Endodermal cell (in vitro differentiated cells): ENCODE measurements at regions not wholly inside any gene's neighbourhood (a gene's known extent, or its start where the extent isn't known, plus 50 kb on each side); places are given as distances from the start of the nearest gene placed in this dataset.

Source experiments
- DNase-seq: peaks from one replicate; pipeline ENCODE4 v3.0.0-alpha.2; 2017
- H3K27ac ChIP-seq: 2 replicates; pipeline ENCODE4 v1.5.1; 2013; ENCODE audit warnings: mild to moderate bottlenecking, low read depth, low read length, moderate library complexity
- H3K27me3 ChIP-seq: 2 replicates; pipeline ENCODE4 v1.6.1; 2013; ENCODE audit warnings: mild to moderate bottlenecking, low read length, moderate library complexity; ENCODE audit not compliant: insufficient read depth, control insufficient read depth, poor library complexity, severe bottlenecking
- H3K36me3 ChIP-seq: 2 replicates; pipeline ENCODE4 v1.7.0; 2013; ENCODE audit warnings: mild to moderate bottlenecking, low read length, moderate library complexity; ENCODE audit not compliant: control insufficient read depth, insufficient read depth
- H3K4me1 ChIP-seq: one replicate; pipeline ENCODE4 v1.7.0; 2013; ENCODE audit warnings: low read length; ENCODE audit not compliant: control insufficient read depth, insufficient read depth
- H3K4me3 ChIP-seq: 2 replicates; pipeline ENCODE4 v1.5.1; 2013; ENCODE audit warnings: mild to moderate bottlenecking, low read length, moderate library complexity
- H3K9ac ChIP-seq: 2 replicates; pipeline ENCODE4 v1.6.1; 2013; ENCODE audit warnings: mild to moderate bottlenecking, low read length, moderate library complexity; ENCODE audit not compliant: poor library complexity, severe bottlenecking; ENCODE audit errors: extremely low read depth
- H3K9me3 ChIP-seq: 2 replicates; pipeline ENCODE4 v1.6.1; 2013; ENCODE audit warnings: mild to moderate bottlenecking, low read length, moderate library complexity; ENCODE audit not compliant: control insufficient read depth
- H3K27ac Mint-ChIP-seq: 2 replicates; pipeline ENCODE4 v1.8.0; 2020; ENCODE audit warnings: mixed read lengths
- H3K27me3 Mint-ChIP-seq: 2 replicates; pipeline ENCODE4 v1.8.0; 2021; ENCODE audit warnings: mild to moderate bottlenecking, mixed read lengths; ENCODE audit not compliant: insufficient read depth
- H3K36me3 Mint-ChIP-seq: 2 replicates; pipeline ENCODE4 v1.8.0; 2020; ENCODE audit warnings: low read depth, mixed read lengths
- H3K4me1 Mint-ChIP-seq: 2 replicates; pipeline ENCODE4 v1.8.0; 2020; ENCODE audit warnings: mixed read lengths
- H3K4me3 Mint-ChIP-seq: 2 replicates; pipeline ENCODE4 v1.8.0; 2020; ENCODE audit warnings: mild to moderate bottlenecking, moderate library complexity, mixed read lengths
- H3K9me3 Mint-ChIP-seq: 2 replicates; pipeline ENCODE4 v1.8.0; 2020; ENCODE audit warnings: mild to moderate bottlenecking, mixed read lengths
- WGBS, 2 experiments: methylation state at CpG; one replicate each; pipeline versions ENCODE4 v1.1.5 to v1.1.7; 2013; ENCODE audit warnings: missing lambda C conversion rate in 2 of 2, mixed read lengths in 1 of 2; ENCODE audit not compliant: insufficient coverage in 1 of 2, insufficient read length in 1 of 2; 5-methylcytosine and 5-hydroxymethylcytosine counted together
- TF ChIP-seq, protein P1 (sequence below): fragments of 200-600 bp; sonication (generic); conservative IDR thresholded peaks from 2 replicates; pipeline ENCODE4 v1.5.0; 2021; ENCODE audit warnings: antibody characterized with exemption, mild to moderate bottlenecking

GRCh38 chr1:38213646-38214434 is 167.2 kb upstream of the POU3F1 start:
- 88 to 97% methylated on average over 12 to 34 of the region's 34 CpGs for WGBS, 2 experiments
- Histone ChIP-seq H3K4me1 (no peaks in the 10 kb centered on the region), H3K27ac (peak overlapping the region; percentile 49), H3K9ac (no peak overlapping the region), H3K36me3 (no peaks in the 10 kb centered on the region), H3K4me3 (no peak overlapping the region), H3K9me3 (no peaks in the 10 kb centered on the region), H3K27me3 (peaks cover 11% of the 10 kb centered on the region)
- no peaks in the 10 kb centered on the region for H3K36me3 Mint-ChIP-seq
- no peaks in the 10 kb centered on the region for H3K9me3 Mint-ChIP-seq
- TF ChIP-seq, protein P1, sequence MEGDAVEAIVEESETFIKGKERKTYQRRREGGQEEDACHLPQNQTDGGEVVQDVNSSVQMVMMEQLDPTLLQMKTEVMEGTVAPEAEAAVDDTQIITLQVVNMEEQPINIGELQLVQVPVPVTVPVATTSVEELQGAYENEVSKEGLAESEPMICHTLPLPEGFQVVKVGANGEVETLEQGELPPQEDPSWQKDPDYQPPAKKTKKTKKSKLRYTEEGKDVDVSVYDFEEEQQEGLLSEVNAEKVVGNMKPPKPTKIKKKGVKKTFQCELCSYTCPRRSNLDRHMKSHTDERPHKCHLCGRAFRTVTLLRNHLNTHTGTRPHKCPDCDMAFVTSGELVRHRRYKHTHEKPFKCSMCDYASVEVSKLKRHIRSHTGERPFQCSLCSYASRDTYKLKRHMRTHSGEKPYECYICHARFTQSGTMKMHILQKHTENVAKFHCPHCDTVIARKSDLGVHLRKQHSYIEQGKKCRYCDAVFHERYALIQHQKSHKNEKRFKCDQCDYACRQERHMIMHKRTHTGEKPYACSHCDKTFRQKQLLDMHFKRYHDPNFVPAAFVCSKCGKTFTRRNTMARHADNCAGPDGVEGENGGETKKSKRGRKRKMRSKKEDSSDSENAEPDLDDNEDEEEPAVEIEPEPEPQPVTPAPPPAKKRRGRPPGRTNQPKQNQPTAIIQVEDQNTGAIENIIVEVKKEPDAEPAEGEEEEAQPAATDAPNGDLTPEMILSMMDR = no peak
- no peak overlapping the region for H3K27ac Mint-ChIP-seq
- H3K27me3 Mint-ChIP-seq = peaks cover 16% of the 10 kb centered on the region
- peaks cover 15% of the 10 kb centered on the region for H3K4me1 Mint-ChIP-seq
- no peak overlapping the region for H3K4me3 Mint-ChIP-seq
- DNase-seq = no peak

GRCh38 chr1:38210895-38211177 is 164.2 kb upstream of the POU3F1 start:
- H3K27ac ChIP-seq = no peak overlapping the region
- H3K36me3 ChIP-seq = no peaks in the 10 kb centered on the region
- H3K4me3 ChIP-seq = no peak overlapping the region
- Mint-ChIP-seq H3K9me3 (no peaks in the 10 kb centered on the region), H3K4me3 (no peak overlapping the region), H3K4me1 (no peaks in the 10 kb centered on the region), H3K27ac (no peak overlapping the region), H3K27me3 (peaks cover 16% of the 10 kb centered on the region), H3K36me3 (no peaks in the 10 kb centered on the region)
- no peak overlapping the region for H3K9ac ChIP-seq
- H3K27me3 ChIP-seq = peaks cover 12% of the 10 kb centered on the region
- no peak for DNase-seq
- no peaks in the 10 kb centered on the region for H3K9me3 ChIP-seq
- TF ChIP-seq, protein P1 = no peak
- no peaks in the 10 kb centered on the region for H3K4me1 ChIP-seq
- WGBS, 2 experiments = 89 to 100% methylated on average over 1 of the region's 1 CpG

DNA sequence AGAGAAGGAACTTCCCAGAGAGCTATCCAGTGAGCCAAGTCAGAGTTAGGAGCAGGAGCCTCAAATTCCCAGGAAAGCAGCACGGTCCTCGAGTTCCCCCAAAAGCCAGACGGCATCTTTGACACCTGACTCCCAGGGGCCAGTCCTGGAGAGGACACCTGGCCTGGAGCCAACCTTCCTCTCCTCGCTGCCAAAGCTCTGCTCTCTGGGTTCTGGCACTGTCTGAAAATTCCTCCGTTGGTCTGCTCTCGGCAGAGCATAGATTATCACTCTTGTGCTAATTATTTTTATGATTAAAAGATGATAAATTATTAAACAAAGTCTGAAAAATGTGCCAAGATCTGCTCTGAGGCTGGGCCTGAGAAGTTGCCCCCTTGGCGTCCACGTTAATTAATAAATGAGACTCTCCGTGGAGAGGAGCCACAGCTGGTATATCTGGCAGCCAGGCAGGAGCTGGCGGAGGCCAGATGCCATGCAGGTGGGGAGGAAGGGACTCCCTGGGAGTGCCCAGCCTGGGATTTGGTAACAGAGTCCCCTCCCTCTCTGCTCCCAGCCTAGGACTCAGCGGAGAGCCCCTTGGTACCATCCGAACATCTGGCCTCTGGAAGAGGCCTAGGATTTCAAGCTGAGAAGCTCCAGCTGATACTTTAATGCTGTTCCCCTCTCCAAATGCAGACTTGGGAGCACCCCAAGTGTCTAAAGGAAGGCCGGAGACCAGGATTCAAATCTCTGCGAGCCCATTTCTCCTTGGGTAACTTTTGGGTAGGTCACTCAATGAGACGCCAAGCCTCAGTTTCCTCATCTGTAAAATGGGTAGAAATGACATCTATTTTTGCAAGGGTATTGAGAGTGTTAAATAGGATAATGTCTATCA is 163.7 kb upstream of the POU3F1 start:
- H3K4me3 Mint-ChIP-seq = no peak overlapping the region
- WGBS, 2 experiments = 91 to 94% methylated on average over 11 to 15 of the region's 15 CpGs
- peaks cover 20% of the 10 kb centered on the region for H3K27me3 Mint-ChIP-seq

More for the DNA sequence above, 163.7 kb upstream of the POU3F1 start:
- peaks cover 18% of the 10 kb centered on the region for H3K27me3 ChIP-seq
- Mint-ChIP-seq H3K4me1 (no peaks in the 10 kb centered on the region), H3K9me3 (no peaks in the 10 kb centered on the region), H3K27ac (no peak overlapping the region), H3K36me3 (no peaks in the 10 kb centered on the region)
- H3K9me3 ChIP-seq = no peaks in the 10 kb centered on the region
- TF ChIP-seq, protein P1 = no peak
- H3K4me3 ChIP-seq = no peak overlapping the region
- H3K36me3 ChIP-seq = no peaks in the 10 kb centered on the region
- no peak for DNase-seq
- H3K9ac ChIP-seq = no peak overlapping the region
- no peak overlapping the region for H3K27ac ChIP-seq
- no peaks in the 10 kb centered on the region for H3K4me1 ChIP-seq
